IMR-90 (cell line): ENCODE measurements at regions not wholly inside any gene's neighbourhood (a gene's known extent, or its start where the extent isn't known, plus 50 kb on each side); places are given as distances from the start of the nearest gene placed in this dataset.

Source experiments
- NFE2L2 ChIP-seq: fragments of 150-350 bp; IDR thresholded peaks from 2 replicates; pipeline ENCODE4 v1.6.1; 2016; ENCODE audit warnings: low read depth, mild to moderate bottlenecking, low read length
- POLR2A ChIP-seq: IDR thresholded peaks from 2 replicates; pipeline ENCODE4 v1.6.1; 2012; ENCODE audit warnings: mild to moderate bottlenecking, low read depth, low read length
- RFX5 ChIP-seq: IDR thresholded peaks from 2 replicates; pipeline ENCODE4 v1.8.0; 2012; ENCODE audit warnings: low read depth, mild to moderate bottlenecking, low read length, moderate library complexity
- SMC3 ChIP-seq: fragments of 150-350 bp; IDR thresholded peaks from 2 replicates; pipeline ENCODE4 v1.6.1; 2016; ENCODE audit warnings: low read depth, mild to moderate bottlenecking, antibody characterized with exemption, low read length, moderate library complexity
- TF ChIP-seq, protein P1 (sequence below): conservative IDR thresholded peaks from 2 replicates; pipeline ENCODE4 v1.5.1; 2012; ENCODE audit warnings: mild to moderate bottlenecking, low read depth, low read length, improper control_type of control experiment
- TF ChIP-seq, protein P2 (sequence below): fragments of 150-350 bp; IDR thresholded peaks from 2 replicates; pipeline ENCODE4 v1.6.1; 2016; ENCODE audit warnings: low read depth, mild to moderate bottlenecking, low read length, moderate library complexity, borderline replicate concordance

DNA sequence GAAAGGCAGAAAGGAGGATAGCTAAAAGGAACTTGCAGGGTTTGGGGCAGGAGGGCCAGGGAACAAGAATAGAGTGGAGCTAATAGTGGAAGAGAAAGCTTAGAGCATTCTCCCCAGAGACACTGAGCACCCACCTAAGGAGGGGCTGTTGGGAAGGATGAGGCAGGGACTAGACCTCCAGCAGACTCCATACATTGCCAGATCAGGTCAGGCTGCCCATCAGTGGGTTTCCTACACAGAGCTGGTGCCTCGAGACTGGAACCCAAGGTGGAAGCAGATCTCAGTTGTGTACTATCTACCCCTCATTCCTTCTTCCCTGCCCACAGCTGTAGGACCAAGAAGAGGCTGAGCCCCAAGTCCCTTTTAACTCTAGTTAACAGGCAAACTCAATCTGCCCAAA lies 148.5 kb downstream of the ZFP36L2 start:
- TF ChIP-seq, protein P1, sequence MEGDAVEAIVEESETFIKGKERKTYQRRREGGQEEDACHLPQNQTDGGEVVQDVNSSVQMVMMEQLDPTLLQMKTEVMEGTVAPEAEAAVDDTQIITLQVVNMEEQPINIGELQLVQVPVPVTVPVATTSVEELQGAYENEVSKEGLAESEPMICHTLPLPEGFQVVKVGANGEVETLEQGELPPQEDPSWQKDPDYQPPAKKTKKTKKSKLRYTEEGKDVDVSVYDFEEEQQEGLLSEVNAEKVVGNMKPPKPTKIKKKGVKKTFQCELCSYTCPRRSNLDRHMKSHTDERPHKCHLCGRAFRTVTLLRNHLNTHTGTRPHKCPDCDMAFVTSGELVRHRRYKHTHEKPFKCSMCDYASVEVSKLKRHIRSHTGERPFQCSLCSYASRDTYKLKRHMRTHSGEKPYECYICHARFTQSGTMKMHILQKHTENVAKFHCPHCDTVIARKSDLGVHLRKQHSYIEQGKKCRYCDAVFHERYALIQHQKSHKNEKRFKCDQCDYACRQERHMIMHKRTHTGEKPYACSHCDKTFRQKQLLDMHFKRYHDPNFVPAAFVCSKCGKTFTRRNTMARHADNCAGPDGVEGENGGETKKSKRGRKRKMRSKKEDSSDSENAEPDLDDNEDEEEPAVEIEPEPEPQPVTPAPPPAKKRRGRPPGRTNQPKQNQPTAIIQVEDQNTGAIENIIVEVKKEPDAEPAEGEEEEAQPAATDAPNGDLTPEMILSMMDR, result no peak
- no peak for TF ChIP-seq SMC3
- TF ChIP-seq POLR2A, result no peak
- TF ChIP-seq, protein P2, sequence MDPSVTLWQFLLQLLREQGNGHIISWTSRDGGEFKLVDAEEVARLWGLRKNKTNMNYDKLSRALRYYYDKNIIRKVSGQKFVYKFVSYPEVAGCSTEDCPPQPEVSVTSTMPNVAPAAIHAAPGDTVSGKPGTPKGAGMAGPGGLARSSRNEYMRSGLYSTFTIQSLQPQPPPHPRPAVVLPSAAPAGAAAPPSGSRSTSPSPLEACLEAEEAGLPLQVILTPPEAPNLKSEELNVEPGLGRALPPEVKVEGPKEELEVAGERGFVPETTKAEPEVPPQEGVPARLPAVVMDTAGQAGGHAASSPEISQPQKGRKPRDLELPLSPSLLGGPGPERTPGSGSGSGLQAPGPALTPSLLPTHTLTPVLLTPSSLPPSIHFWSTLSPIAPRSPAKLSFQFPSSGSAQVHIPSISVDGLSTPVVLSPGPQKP, result no peak
- no peak for TF ChIP-seq RFX5
- TF ChIP-seq NFE2L2, result no peak
